Mammary epithelial cell (primary cell): ENCODE measurements at regions not wholly inside any gene's neighbourhood (a gene's known extent, or its start where the extent isn't known, plus 50 kb on each side); places are given as distances from the start of the nearest gene placed in this dataset.

Experiments used
- EZH2 ChIP-seq: IDR thresholded peaks from 2 replicates; pipeline ENCODE4 v1.6.1; 2012; ENCODE audit warnings: low read length, inconsistent platforms, borderline replicate concordance
- TF ChIP-seq, protein P1 (sequence below), 2 donors: IDR thresholded peaks in 1 of 2; conservative IDR thresholded peaks in 1 of 2; 2 replicates each; pipeline ENCODE4 v1.5.1; 2011 to 2012; ENCODE audit warnings: inconsistent platforms in 2 of 2, low read length in 2 of 2, mild to moderate bottlenecking in 2 of 2, control low read depth in 1 of 2, low read depth in 1 of 2; ENCODE audit not compliant: insufficient read depth in 1 of 2; ENCODE audit errors: extremely low read depth in 1 of 2

DNA sequence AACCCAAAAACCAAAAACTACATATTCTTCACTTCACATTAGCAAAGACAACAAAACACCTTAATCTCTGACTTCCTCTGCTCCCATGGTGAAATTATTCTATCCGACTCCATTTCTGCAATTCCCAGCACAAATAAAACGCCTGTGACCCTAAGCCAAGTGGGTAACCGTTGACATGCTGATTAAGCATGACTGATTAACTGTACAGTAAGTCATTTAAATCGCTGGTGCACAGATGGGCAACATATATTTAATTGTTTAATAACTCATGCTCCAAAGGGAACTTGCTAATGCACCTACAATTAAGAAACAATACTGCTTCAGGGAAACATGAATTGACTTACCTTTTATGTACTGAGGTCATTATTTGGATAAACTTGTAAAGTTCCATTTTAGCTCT, 436.7 kb downstream of the KIF2B start:
- TF ChIP-seq, protein P1, sequence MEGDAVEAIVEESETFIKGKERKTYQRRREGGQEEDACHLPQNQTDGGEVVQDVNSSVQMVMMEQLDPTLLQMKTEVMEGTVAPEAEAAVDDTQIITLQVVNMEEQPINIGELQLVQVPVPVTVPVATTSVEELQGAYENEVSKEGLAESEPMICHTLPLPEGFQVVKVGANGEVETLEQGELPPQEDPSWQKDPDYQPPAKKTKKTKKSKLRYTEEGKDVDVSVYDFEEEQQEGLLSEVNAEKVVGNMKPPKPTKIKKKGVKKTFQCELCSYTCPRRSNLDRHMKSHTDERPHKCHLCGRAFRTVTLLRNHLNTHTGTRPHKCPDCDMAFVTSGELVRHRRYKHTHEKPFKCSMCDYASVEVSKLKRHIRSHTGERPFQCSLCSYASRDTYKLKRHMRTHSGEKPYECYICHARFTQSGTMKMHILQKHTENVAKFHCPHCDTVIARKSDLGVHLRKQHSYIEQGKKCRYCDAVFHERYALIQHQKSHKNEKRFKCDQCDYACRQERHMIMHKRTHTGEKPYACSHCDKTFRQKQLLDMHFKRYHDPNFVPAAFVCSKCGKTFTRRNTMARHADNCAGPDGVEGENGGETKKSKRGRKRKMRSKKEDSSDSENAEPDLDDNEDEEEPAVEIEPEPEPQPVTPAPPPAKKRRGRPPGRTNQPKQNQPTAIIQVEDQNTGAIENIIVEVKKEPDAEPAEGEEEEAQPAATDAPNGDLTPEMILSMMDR (conservative IDR thresholded peaks at IDR 0.05 in 1 of 2, IDR thresholded peaks at IDR 0.05 in 1 of 2; ENCODE audit: extremely low read depth in 1 of 2, insufficient read depth in 1 of 2, low read depth in 1 of 2, low read length in 2 of 2): no peak
- no peak for TF ChIP-seq EZH2
